H9 (cell line): ENCODE measurements at regions not wholly inside any gene's neighbourhood (a gene's known extent, or its start where the extent isn't known, plus 50 kb on each side); places are given as distances from the start of the nearest gene placed in this dataset.

Source experiments
- DNase-seq: peaks from one replicate; pipeline ENCODE4 v3.0.0-alpha.2; 2017
- H2AFZ ChIP-seq: one replicate; pipeline ENCODE4 v1.6.1; 2013; ENCODE audit warnings: mild to moderate bottlenecking, low read length, control low read depth, moderate library complexity
- H2AK5ac ChIP-seq: 2 replicates; pipeline ENCODE4 v1.6.1; 2013; ENCODE audit warnings: low read length, control low read depth, mixed read lengths; ENCODE audit not compliant: insufficient read length
- H2BK120ac ChIP-seq: one replicate; pipeline ENCODE4 v1.6.1; 2013; ENCODE audit warnings: low read depth, mild to moderate bottlenecking, low read length, control low read depth, inconsistent platforms; ENCODE audit not compliant: poor library complexity, severe bottlenecking
- H2BK12ac ChIP-seq: 2 replicates; pipeline ENCODE4 v1.6.1; 2013; ENCODE audit warnings: low read length, control low read depth, mixed read lengths, low read depth; ENCODE audit not compliant: insufficient read length
- H2BK15ac ChIP-seq: 2 replicates; pipeline ENCODE4 v1.6.1; 2013; ENCODE audit warnings: low read depth, low read length, control low read depth
- H2BK20ac ChIP-seq: one replicate; pipeline ENCODE4 v1.6.1; 2013; ENCODE audit warnings: low read depth, mild to moderate bottlenecking, low read length, control low read depth, inconsistent platforms; ENCODE audit not compliant: poor library complexity, severe bottlenecking
- H2BK5ac ChIP-seq: 2 replicates; pipeline ENCODE4 v1.6.1; 2013; ENCODE audit warnings: low read length, control low read depth, mixed read lengths; ENCODE audit not compliant: insufficient read length
- H3K14ac ChIP-seq: 2 replicates; pipeline ENCODE4 v1.6.1; 2013; ENCODE audit warnings: low read length, control low read depth; ENCODE audit not compliant: insufficient read depth
- H3K18ac ChIP-seq: 2 replicates; pipeline ENCODE4 v1.6.1; 2013; ENCODE audit warnings: low read depth, mild to moderate bottlenecking, mixed read lengths, low read length, control low read depth; ENCODE audit not compliant: insufficient read length
- H3K23ac ChIP-seq: 2 replicates; pipeline ENCODE4 v1.6.1; 2013; ENCODE audit warnings: low read length, control low read depth, mixed read lengths, low read depth; ENCODE audit not compliant: insufficient read length
- H3K23me2 ChIP-seq: 2 replicates; pipeline ENCODE4 v1.6.1; 2013; ENCODE audit warnings: low read depth, mild to moderate bottlenecking, mixed read lengths, low read length, control low read depth; ENCODE audit not compliant: insufficient read length, poor library complexity, severe bottlenecking
- H3K27ac ChIP-seq: 2 replicates; pipeline ENCODE4 v1.5.1; 2013; ENCODE audit warnings: low read length, control low read depth, mixed read lengths, low read depth; ENCODE audit not compliant: insufficient read length
- H3K27me3 ChIP-seq: 2 replicates; pipeline ENCODE4 v1.6.1; 2013; ENCODE audit warnings: low read length, control low read depth, inconsistent platforms; ENCODE audit not compliant: insufficient read depth
- H3K4ac ChIP-seq: 2 replicates; pipeline ENCODE4 v1.6.1; 2013; ENCODE audit warnings: low read depth, mild to moderate bottlenecking, control low read depth, inconsistent platforms, low read length, moderate library complexity
- H3K4me1 ChIP-seq: 2 replicates; pipeline ENCODE4 v1.6.1; 2013; ENCODE audit warnings: low read length, control low read depth, inconsistent platforms; ENCODE audit not compliant: insufficient read depth
- H3K4me2 ChIP-seq: 2 replicates; pipeline ENCODE4 v1.6.1; 2013; ENCODE audit warnings: low read length, control low read depth, mixed read lengths; ENCODE audit not compliant: insufficient read length, insufficient read depth
- H3K56ac ChIP-seq: 2 replicates; pipeline ENCODE4 v1.6.1; 2013; ENCODE audit warnings: low read depth, mild to moderate bottlenecking, mixed read lengths, low read length, control low read depth; ENCODE audit not compliant: insufficient read length
- H3K79me1 ChIP-seq: 2 replicates; pipeline ENCODE4 v1.6.1; 2013; ENCODE audit warnings: low read depth, mild to moderate bottlenecking, moderate library complexity, low read length, control low read depth, inconsistent platforms; ENCODE audit not compliant: insufficient read depth, poor library complexity, severe bottlenecking
- H3K79me2 ChIP-seq: 2 replicates; pipeline ENCODE4 v1.6.1; 2013; ENCODE audit warnings: low read length, control low read depth, inconsistent platforms; ENCODE audit not compliant: insufficient read depth
- H3K9ac ChIP-seq: 2 replicates; pipeline ENCODE4 v1.6.1; 2013; ENCODE audit warnings: low read length, control low read depth, mixed read lengths; ENCODE audit not compliant: insufficient read length; ENCODE audit errors: extremely low read depth
- H3K9me3 ChIP-seq: one replicate; pipeline ENCODE4 v1.6.1; 2013; ENCODE audit warnings: low read depth, low read length, inconsistent platforms; ENCODE audit not compliant: control insufficient read depth
- H3T11ph ChIP-seq: one replicate; pipeline ENCODE4 v1.6.1; 2013; ENCODE audit warnings: mild to moderate bottlenecking, low read length, control low read depth, inconsistent platforms
- H4K20me1 ChIP-seq: one replicate; pipeline ENCODE4 v1.6.1; 2013; ENCODE audit not compliant: control insufficient read depth, insufficient read length, insufficient read depth
- H4K5ac ChIP-seq: 2 replicates; pipeline ENCODE4 v1.6.1; 2013; ENCODE audit warnings: low read depth, mild to moderate bottlenecking, mixed read lengths, low read length, control low read depth; ENCODE audit not compliant: insufficient read length
- H4K8ac ChIP-seq: replicated peaks from 2 replicates; pipeline ENCODE4 v1.6.1; 2013; ENCODE audit warnings: low read length, control low read depth, mixed read lengths, low read depth; ENCODE audit not compliant: insufficient read length
- H4K91ac ChIP-seq: 2 replicates; pipeline ENCODE4 v1.6.1; 2013; ENCODE audit warnings: low read depth, mild to moderate bottlenecking, moderate library complexity, mixed read lengths, low read length, control low read depth; ENCODE audit not compliant: insufficient read length
- H3K27ac Mint-ChIP-seq, 3 experiments: 2 replicates in 2 of 3; 3 replicates in 1 of 3; pipeline ENCODE4 v1.8.0; 2020 to 2021; ENCODE audit warnings: mixed read lengths in 3 of 3, mild to moderate bottlenecking in 1 of 3, moderate library complexity in 1 of 3
- H3K27me3 Mint-ChIP-seq: 2 replicates; pipeline ENCODE4 v1.8.0; 2021; ENCODE audit warnings: low read depth, mild to moderate bottlenecking, moderate library complexity, mixed read lengths
- H3K36me3 Mint-ChIP-seq, 3 experiments: 2 replicates in 2 of 3; 3 replicates in 1 of 3; pipeline ENCODE4 v1.8.0; 2020 to 2021; ENCODE audit warnings: low read depth in 3 of 3, mixed read lengths in 3 of 3; ENCODE audit not compliant: insufficient read depth in 1 of 3
- H3K4me1 Mint-ChIP-seq, 2 experiments: 2 replicates each; pipeline ENCODE4 v1.8.0; 2020; ENCODE audit warnings: mixed read lengths in 2 of 2
- H3K4me3 Mint-ChIP-seq, 2 experiments: 2 replicates in 1 of 2; 3 replicates in 1 of 2; pipeline ENCODE4 v1.8.0; 2020 to 2021; ENCODE audit warnings: mild to moderate bottlenecking in 2 of 2, mixed read lengths in 2 of 2, moderate library complexity in 1 of 2
- H3K9me3 Mint-ChIP-seq, 2 experiments: 2 replicates in 1 of 2; 3 replicates in 1 of 2; pipeline ENCODE4 v1.8.0; 2020; ENCODE audit warnings: mild to moderate bottlenecking in 2 of 2, mixed read lengths in 2 of 2, moderate library complexity in 1 of 2
- WGBS: extraction: QIAGEN DNeasy Blood & Tissue Kit; methylation state at CpG from one replicate; pipeline ENCODE4 v1.1.7; 2013; ENCODE audit warnings: missing lambda C conversion rate, low lambda C conversion rate, mixed read lengths; ENCODE audit not compliant: insufficient read length; ENCODE audit errors: extremely low coverage; 5-methylcytosine and 5-hydroxymethylcytosine counted together
- TF ChIP-seq, protein P1 (sequence below): fragments of 200-600 bp; sonication (generic); conservative IDR thresholded peaks from 3 replicates; pipeline ENCODE4 v1.8.0; 2021; ENCODE audit warnings: antibody characterized with exemption, mild to moderate bottlenecking

DNA sequence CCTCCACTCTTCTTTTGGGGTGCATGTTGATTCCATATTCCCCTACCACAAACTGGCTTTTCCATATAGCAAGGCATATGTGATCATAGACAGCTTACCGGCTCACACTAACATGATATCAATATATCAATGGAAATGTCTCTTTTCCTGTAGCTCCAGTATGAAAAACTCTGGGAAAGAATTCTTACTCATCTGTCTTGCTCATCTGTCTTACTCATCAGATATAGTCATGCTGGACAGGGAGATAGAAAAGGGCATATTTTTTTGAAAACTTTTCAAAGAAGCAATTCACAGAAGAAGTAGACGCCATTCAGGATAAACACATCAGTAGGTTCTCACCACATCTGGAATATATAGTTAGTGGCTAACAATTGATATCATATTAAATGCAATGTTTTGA is 794.7 kb downstream of the RAB28 start:
- no peak overlapping the region for H2AK5ac ChIP-seq
- H3K9me3 Mint-ChIP-seq, result no peaks in the 10 kb centered on the region
- no peak overlapping the region for H2AFZ ChIP-seq
- TF ChIP-seq, protein P1, sequence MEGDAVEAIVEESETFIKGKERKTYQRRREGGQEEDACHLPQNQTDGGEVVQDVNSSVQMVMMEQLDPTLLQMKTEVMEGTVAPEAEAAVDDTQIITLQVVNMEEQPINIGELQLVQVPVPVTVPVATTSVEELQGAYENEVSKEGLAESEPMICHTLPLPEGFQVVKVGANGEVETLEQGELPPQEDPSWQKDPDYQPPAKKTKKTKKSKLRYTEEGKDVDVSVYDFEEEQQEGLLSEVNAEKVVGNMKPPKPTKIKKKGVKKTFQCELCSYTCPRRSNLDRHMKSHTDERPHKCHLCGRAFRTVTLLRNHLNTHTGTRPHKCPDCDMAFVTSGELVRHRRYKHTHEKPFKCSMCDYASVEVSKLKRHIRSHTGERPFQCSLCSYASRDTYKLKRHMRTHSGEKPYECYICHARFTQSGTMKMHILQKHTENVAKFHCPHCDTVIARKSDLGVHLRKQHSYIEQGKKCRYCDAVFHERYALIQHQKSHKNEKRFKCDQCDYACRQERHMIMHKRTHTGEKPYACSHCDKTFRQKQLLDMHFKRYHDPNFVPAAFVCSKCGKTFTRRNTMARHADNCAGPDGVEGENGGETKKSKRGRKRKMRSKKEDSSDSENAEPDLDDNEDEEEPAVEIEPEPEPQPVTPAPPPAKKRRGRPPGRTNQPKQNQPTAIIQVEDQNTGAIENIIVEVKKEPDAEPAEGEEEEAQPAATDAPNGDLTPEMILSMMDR, result no peak
- H3K23me2 ChIP-seq, result no peaks in the 10 kb centered on the region
- H3K4ac ChIP-seq, result no peak overlapping the region
- H3K9me3 ChIP-seq, result no peaks in the 10 kb centered on the region
- no peak for DNase-seq
- H2BK120ac ChIP-seq, result no peak overlapping the region
- H4K20me1 ChIP-seq, result no peaks in the 10 kb centered on the region
- no peaks in the 10 kb centered on the region for H3K36me3 Mint-ChIP-seq
- H3K27ac Mint-ChIP-seq, result no peak overlapping the region
- H3K79me1 ChIP-seq, result no peaks in the 10 kb centered on the region
- no peak overlapping the region for H3K23ac ChIP-seq
- no peak overlapping the region for H3K56ac ChIP-seq
- H3T11ph ChIP-seq, result no peak overlapping the region
- H3K18ac ChIP-seq, result no peak overlapping the region
- no peaks in the 10 kb centered on the region for H3K27me3 Mint-ChIP-seq
- no peaks in the 10 kb centered on the region for H3K27me3 ChIP-seq
- WGBS, result no CpG with 5 or more reads among the region's 2 CpGs
- H2BK12ac ChIP-seq, result no peak overlapping the region
- H4K8ac ChIP-seq, result no peak overlapping the region
- H3K4me1 Mint-ChIP-seq, result peaks cover 0 to 5% of the 10 kb centered on the region in 2 experiments; a peak in 2 of 4 replicates
- H3K9ac ChIP-seq, result no peak overlapping the region
- H3K27ac ChIP-seq, result no peak overlapping the region
- H2BK20ac ChIP-seq, result no peak overlapping the region
- H3K4me1 ChIP-seq, result no peaks in the 10 kb centered on the region
- H3K79me2 ChIP-seq, result no peaks in the 10 kb centered on the region
- H2BK5ac ChIP-seq, result no peak overlapping the region
- H2BK15ac ChIP-seq, result no peak overlapping the region
- H4K5ac ChIP-seq, result no peak overlapping the region
- H3K14ac ChIP-seq, result no peak overlapping the region
- H3K4me2 ChIP-seq, result no peak overlapping the region
- no peak overlapping the region for H4K91ac ChIP-seq
- no peak overlapping the region for H3K4me3 Mint-ChIP-seq
